GM12878 (cell line): ENCODE measurements at regions not wholly inside any gene's neighbourhood (a gene's known extent, or its start where the extent isn't known, plus 50 kb on each side); places are given as distances from the start of the nearest gene placed in this dataset.

ENCODE experiments used
- ATAC-seq: fragments of 200-7000 bp; cut with Tn5 transposase; 3 replicates; pipeline ENCODE4 v1.9.1; 2020; ENCODE audit warnings: mild to moderate bottlenecking, moderate library complexity
- BruUV-seq: library from RNA; stranded (reverse); fragments of 400-500 nt; replicated peaks from 2 replicates; lab custom pipeline; 2021; lab: Mats Ljungman, UMichigan
- CTCF ChIA-PET: fragments of 300-600 bp; sonication (Branson Sonifier 250); formaldehyde crosslinking; extraction: SDS; loops from one replicate; lab custom pipeline; 2021; ENCODE audit warnings: inconsistent platforms; lab: Yijun Ruan, JAX
- POLR2A ChIA-PET: fragments of 350-600 bp; formaldehyde crosslinking; extraction: SDS; loops from one replicate; lab custom pipeline; 2021; ENCODE audit warnings: inconsistent platforms; lab: Charles Lee
- RAD21 ChIA-PET: fragments of 300-600 bp; sonication (Branson Sonifier 250); formaldehyde crosslinking; loops from one replicate; lab custom pipeline; 2023; ENCODE audit warnings: antibody characterized with exemption; ENCODE audit not compliant: unreplicated experiment; lab: Charles Lee
- SMC1A ChIA-PET: fragments of 300-600 bp; sonication (Branson Sonifier 250); formaldehyde crosslinking; loops from one replicate; lab custom pipeline; 2023; ENCODE audit not compliant: unreplicated experiment, uncharacterized antibody; lab: Charles Lee
- DNase-seq: peaks from one replicate; pipeline ENCODE4 v3.0.0-alpha.2; 2011; ENCODE audit warnings: low read depth, low spot score
- FAIRE-seq: peaks from 3 replicates; lab custom pipeline; 2011; peaks lifted over from hg19 to GRCh38; lab: Jason Lieb, UNC
- H2AFZ ChIP-seq: 2 replicates; pipeline ENCODE4 v1.6.0; 2011; ENCODE audit warnings: low read depth, low read length, control low read depth; ENCODE audit not compliant: control insufficient read depth
- H3K27ac ChIP-seq: 2 replicates; pipeline ENCODE4 v1.5.1; 2011; ENCODE audit warnings: control low read depth; ENCODE audit not compliant: control insufficient read depth, insufficient read depth
- H3K27me3 ChIP-seq, 2 experiments: replicated peaks in 1 of 2; 2 replicates each; pipeline versions ENCODE4 v1.6.0 to v1.6.1; 2011; ENCODE audit warnings: low read length in 1 of 2; ENCODE audit not compliant: control insufficient read depth in 2 of 2, insufficient read depth in 2 of 2
- H3K36me3 ChIP-seq, 2 experiments: 2 replicates each; pipeline ENCODE4 v1.5.1; 2011; ENCODE audit warnings: low read length in 1 of 2; ENCODE audit not compliant: control insufficient read depth in 2 of 2, insufficient read depth in 2 of 2
- H3K4me1 ChIP-seq: 2 replicates; pipeline ENCODE4 v1.6.1; 2011; ENCODE audit warnings: mild to moderate bottlenecking, low read length, moderate library complexity, mixed read lengths; ENCODE audit not compliant: control insufficient read depth, insufficient read depth
- H3K4me2 ChIP-seq: 2 replicates; pipeline ENCODE4 v1.6.0; 2011; ENCODE audit warnings: control low read depth; ENCODE audit not compliant: control insufficient read depth, insufficient read depth
- H3K4me3 ChIP-seq: fragments of 200-600 bp; sonication (generic); 2 replicates; pipeline ENCODE4 v1.5.1; 2016
- H3K79me2 ChIP-seq: 2 replicates; pipeline ENCODE4 v1.6.0; 2011; ENCODE audit warnings: low read length; ENCODE audit not compliant: control insufficient read depth, insufficient read depth
- H3K9ac ChIP-seq: 2 replicates; pipeline ENCODE4 v1.8.0; 2011; ENCODE audit warnings: low read length, control low read depth, mixed read lengths; ENCODE audit not compliant: control insufficient read depth, insufficient read depth
- H3K9me3 ChIP-seq: replicated peaks from 3 replicates; pipeline ENCODE4 v1.5.1; 2011; ENCODE audit warnings: mild to moderate bottlenecking, low read length; ENCODE audit not compliant: control insufficient read depth, insufficient read depth
- H4K20me1 ChIP-seq: 2 replicates; pipeline ENCODE4 v1.6.0; 2011; ENCODE audit not compliant: control insufficient read depth, insufficient read depth
- CHD1 ChIP-seq: IDR thresholded peaks from 2 replicates; pipeline ENCODE4 v1.6.1; 2012; ENCODE audit warnings: low read depth, low read length, improper control_type of control experiment
- FOXM1 ChIP-seq: IDR thresholded peaks from 2 replicates; pipeline ENCODE4 v1.6.1; 2012; ENCODE audit warnings: low read depth, mild to moderate bottlenecking, inconsistent platforms, low read length, moderate library complexity
- GATAD2B ChIP-seq: fragments of 450-650 bp; conservative IDR thresholded peaks from 2 replicates; pipeline ENCODE4 v1.6.1; 2017; ENCODE audit warnings: low read depth, mild to moderate bottlenecking, moderate library complexity
- MXI1 ChIP-seq: fragments of 150-350 bp; IDR thresholded peaks from 2 replicates; pipeline ENCODE4 v1.6.1; 2011; ENCODE audit warnings: low read depth, mild to moderate bottlenecking, inconsistent platforms, low read length, improper control_type of control experiment
- PML ChIP-seq: IDR thresholded peaks from 2 replicates; pipeline ENCODE4 v1.6.1; 2012; ENCODE audit warnings: low read length, inconsistent platforms
- POLR2AphosphoS5 ChIP-seq: IDR thresholded peaks from 2 replicates; pipeline ENCODE4 v1.6.1; 2011; ENCODE audit warnings: mild to moderate bottlenecking, low read length, inconsistent platforms
- RB1 ChIP-seq: fragments of 450-650 bp; formaldehyde crosslinking; IDR thresholded peaks from 2 replicates; pipeline ENCODE4 v1.6.1; 2017; ENCODE audit warnings: mild to moderate bottlenecking, borderline replicate concordance
- RELB ChIP-seq: fragments of 450-650 bp; IDR thresholded peaks from 2 replicates; pipeline ENCODE4 v1.6.1; 2017; ENCODE audit warnings: low read depth, mild to moderate bottlenecking, moderate library complexity
- SPI1 ChIP-seq: IDR thresholded peaks from 2 replicates; pipeline ENCODE4 v1.6.1; 2011; ENCODE audit warnings: low read depth, mild to moderate bottlenecking, low read length, moderate library complexity, borderline replicate concordance; ENCODE audit not compliant: insufficient read depth
- SRF ChIP-seq, 2 experiments: IDR thresholded peaks; 2 replicates each; pipeline ENCODE4 v1.6.1; 2011; ENCODE audit warnings: low read depth in 2 of 2, low read length in 2 of 2, mild to moderate bottlenecking in 1 of 2, moderate library complexity in 1 of 2
- ZBTB40 ChIP-seq: fragments of 450-650 bp; IDR thresholded peaks from 2 replicates; pipeline ENCODE4 v1.6.1; 2016; ENCODE audit warnings: mild to moderate bottlenecking, moderate library complexity, borderline replicate concordance
- ZNF384 ChIP-seq: IDR thresholded peaks from 2 replicates; pipeline ENCODE4 v1.6.1; 2012; ENCODE audit warnings: low read depth, mild to moderate bottlenecking, low read length, improper control_type of control experiment, borderline replicate concordance
- WGBS: methylation state at CpG from one replicate; pipeline ENCODE4 v1.1.6; 2016; ENCODE audit warnings: low lambda C conversion rate; ENCODE audit not compliant: insufficient replicate concordance, insufficient coverage; ENCODE audit errors: missing lambda C conversion rate; 5-methylcytosine and 5-hydroxymethylcytosine counted together
- in situ Hi-C: fragments of 300-500 bp; cut with MboI; formaldehyde crosslinking; loops from 9 replicates; pipeline ENCODE4 v1.14.3; 2018; ENCODE audit warnings: mixed read lengths
- intact Hi-C: fragments of 100-400 bp; cut with micrococcal nuclease; formaldehyde crosslinking; loops from one replicate; pipeline ENCODE4 v1.14.2; 2022; ENCODE audit not compliant: unreplicated experiment

GRCh38 chr15:77744398-77744797, 111.7 kb upstream of the LINGO1 start:
- Histone ChIP-seq H3K4me2 (no peak overlapping the region), H3K36me3 (no peaks in the 10 kb centered on the region), H3K9me3 (no peaks in the 10 kb centered on the region), H3K9ac (no peak overlapping the region), H3K27ac (no peak overlapping the region), H3K4me1 (no peaks in the 10 kb centered on the region), H4K20me1 (no peaks in the 10 kb centered on the region), H3K27me3 (no peaks in the 10 kb centered on the region; a peak in 1 of 4 replicates), H2AFZ (no peak overlapping the region), H3K4me3 (no peak overlapping the region), H3K79me2 (no peaks in the 10 kb centered on the region)
- in situ Hi-C loops (no loop called here), intact Hi-C loops (no loop called here)
- ChIA-PET RAD21 (interaction anchor here (0.6 kb wide), 1 partner anchor 873 kb away, joined by 3 read pairs; no protein-coding TSS in a partner anchor), SMC1A (no interaction called here), CTCF (interaction anchor here (0.7 kb wide), 1 partner anchor 198 kb away, joined by 3 read pairs; no protein-coding TSS in a partner anchor), POLR2A (no interaction called here)
- TF ChIP-seq RB1: no peak
- TF ChIP-seq ZNF384: no peak
- TF ChIP-seq ZBTB40: no peak
- no peak for TF ChIP-seq POLR2AphosphoS5
- no peak for TF ChIP-seq GATAD2B
- TF ChIP-seq MXI1: no peak
- TF ChIP-seq SPI1: no peak
- no peak for TF ChIP-seq FOXM1
- no peak for TF ChIP-seq PML
- no peak for TF ChIP-seq SRF (IDR thresholded peaks at IDR 0.05; ENCODE audit: low read depth in 2 of 2, low read length in 2 of 2)
- no peak for TF ChIP-seq CHD1
- no peak for TF ChIP-seq RELB
- 46% methylated on average over 6 of the region's 6 CpGs for WGBS
- no peak for DNase-seq
- FAIRE-seq: no peak
- no peak for ATAC-seq
- BruUV-seq: no TSS peak
